HCT116 (cell line): ENCODE measurements at regions not wholly inside any gene's neighbourhood (a gene's known extent, or its start where the extent isn't known, plus 50 kb on each side); places are given as distances from the start of the nearest gene placed in this dataset.

Source experiments
- ATAC-seq: fragments of 200-7000 bp; cut with Tn5 transposase; 2 replicates; pipeline ENCODE4 v1.9.1; 2020; ENCODE audit warnings: mild to moderate bottlenecking, moderate library complexity
- BruUV-seq: library from RNA; stranded (reverse); fragments of 400-500 nt; replicated peaks from 2 replicates; lab custom pipeline; 2021; lab: Mats Ljungman, UMichigan
- CTCF ChIA-PET: fragments of 300-600 bp; sonication (Branson Sonifier 250); formaldehyde crosslinking; loops from one replicate; lab custom pipeline; 2021; ENCODE audit warnings: antibody characterized with exemption; lab: Charles Lee
- POLR2A ChIA-PET: fragments of 300-600, 350-600 bp; sonication (Branson Sonifier 250); formaldehyde crosslinking; loops from one replicate; lab custom pipeline; 2021; ENCODE audit warnings: antibody characterized with exemption; lab: Charles Lee
- RAD21 ChIA-PET, 2 experiments: fragments of 300-600 bp; sonication (Branson Sonifier 250); formaldehyde crosslinking; loops; one replicate each; lab custom pipeline; 2023; ENCODE audit warnings: low total read pairs in 2 of 2; ENCODE audit not compliant: uncharacterized antibody in 2 of 2, unreplicated experiment in 2 of 2, low non-redundant PET in 1 of 2; lab: Charles Lee
- DNase-seq: peaks from one replicate; pipeline ENCODE4 v3.0.0-alpha.2; 2010; ENCODE audit warnings: low read depth, low spot score
- H2AFZ ChIP-seq: fragments of 200-600 bp; shearing (Covaris generic), sonication (generic); 2 replicates; pipeline ENCODE4 v1.6.1; 2017; ENCODE audit warnings: low read depth, mixed run types, mixed read lengths, antibody characterized with exemption, low read length; ENCODE audit not compliant: poor library complexity, severe bottlenecking
- H3K27ac ChIP-seq: 2 replicates; pipeline ENCODE4 v1.5.1; 2012; ENCODE audit warnings: low read depth, low read length
- H3K27me3 ChIP-seq: fragments of 200-600 bp; sonication (generic); 2 replicates; pipeline ENCODE4 v1.6.1; 2016; ENCODE audit warnings: mixed run types, low read length, mixed read lengths; ENCODE audit not compliant: insufficient read depth
- H3K36me3 ChIP-seq, 2 experiments: fragments of 200-500 bp in 1 of 2; fragments of 200-600 bp in 1 of 2; sonication (Bioruptor generic) in 1 of 2; sonication (generic) in 1 of 2; 2 replicates each; pipeline versions ENCODE4 v1.5.1 to v1.6.1; 2014 to 2016; ENCODE audit warnings: low read length in 2 of 2, inconsistent platforms in 1 of 2, mixed read lengths in 1 of 2, mixed run types in 1 of 2; ENCODE audit not compliant: insufficient read depth in 2 of 2, control insufficient read depth in 1 of 2
- H3K4me1 ChIP-seq, 2 experiments: fragments of 200-600 bp in 1 of 2; sonication (generic) in 1 of 2; 2 replicates each; pipeline versions ENCODE4 v1.5.1 to v1.6.1; 2012 to 2017; ENCODE audit warnings: low read length in 2 of 2, inconsistent platforms in 1 of 2, mild to moderate bottlenecking in 1 of 2, mixed read lengths in 1 of 2, mixed run types in 1 of 2, moderate library complexity in 1 of 2; ENCODE audit not compliant: insufficient read depth in 2 of 2, control insufficient read depth in 1 of 2
- H3K4me2 ChIP-seq: fragments of 200-600 bp; sonication (generic); 2 replicates; pipeline ENCODE4 v1.6.1; 2017; ENCODE audit warnings: mixed run types, low read length, mixed read lengths
- H3K4me3 ChIP-seq, 2 experiments: fragments of 200-600 bp in 1 of 2; sonication (generic) in 1 of 2; replicated peaks in 1 of 2; 2 replicates each; pipeline ENCODE4 v1.5.1; 2011 to 2016; ENCODE audit warnings: low read length in 2 of 2, control low read depth in 1 of 2, low read depth in 1 of 2, mild to moderate bottlenecking in 1 of 2, mixed read lengths in 1 of 2, mixed run types in 1 of 2
- H3K79me2 ChIP-seq: fragments of 200-600 bp; sonication (generic); 2 replicates; pipeline ENCODE4 v1.6.1; 2017; ENCODE audit warnings: mild to moderate bottlenecking, mixed run types, low read length, moderate library complexity, mixed read lengths; ENCODE audit not compliant: insufficient read depth
- H3K9ac ChIP-seq: fragments of 200-600 bp; sonication (generic); 2 replicates; pipeline ENCODE4 v1.6.1; 2016; ENCODE audit warnings: low read length, mixed read lengths
- H3K9me2 ChIP-seq: fragments of 200-600 bp; sonication (generic), shearing (Covaris generic); 2 replicates; pipeline ENCODE4 v1.6.1; 2017; ENCODE audit warnings: mixed run types, mild to moderate bottlenecking, moderate library complexity; ENCODE audit not compliant: insufficient read depth
- H3K9me3 ChIP-seq, 2 experiments: fragments of 200-500 bp in 1 of 2; fragments of 200-600 bp in 1 of 2; sonication (Bioruptor generic) in 1 of 2; sonication (generic) in 1 of 2; 2 replicates each; pipeline ENCODE4 v1.6.1; 2014 to 2017; ENCODE audit warnings: low read length in 2 of 2, mixed read lengths in 2 of 2, inconsistent platforms in 1 of 2, low read depth in 1 of 2, mild to moderate bottlenecking in 1 of 2, mixed run types in 1 of 2, moderate library complexity in 1 of 2; ENCODE audit not compliant: control insufficient read depth in 1 of 2, insufficient read depth in 1 of 2
- H4K20me1 ChIP-seq: fragments of 200-600 bp; sonication (generic), shearing (Covaris generic); 2 replicates; pipeline ENCODE4 v1.6.1; 2017; ENCODE audit warnings: mixed run types, mild to moderate bottlenecking, moderate library complexity; ENCODE audit not compliant: insufficient read depth
- EGR1 ChIP-seq: IDR thresholded peaks from 2 replicates; pipeline ENCODE4 v1.6.1; 2012; ENCODE audit warnings: low read depth
- ELF1 ChIP-seq: IDR thresholded peaks from 2 replicates; pipeline ENCODE4 v1.6.1; 2012; ENCODE audit warnings: low read depth, borderline replicate concordance
- EZH2 ChIP-seq: fragments of 200-600 bp; sonication (generic); IDR thresholded peaks from 2 replicates; pipeline ENCODE4 v1.6.1; 2017; ENCODE audit warnings: antibody characterized with exemption, mixed run types
- EZH2phosphoT487 ChIP-seq: fragments of 200-600 bp; IDR thresholded peaks from 2 replicates; pipeline ENCODE4 v1.6.1; 2018; ENCODE audit warnings: antibody characterized with exemption, borderline replicate concordance
- FOSL1 ChIP-seq: IDR thresholded peaks from 2 replicates; pipeline ENCODE4 v1.6.1; 2012; ENCODE audit warnings: low read depth
- POLR2A ChIP-seq: IDR thresholded peaks from 2 replicates; pipeline ENCODE4 v1.7.0; 2011; ENCODE audit warnings: borderline replicate concordance; ENCODE audit not compliant: insufficient read depth, insufficient read length; ENCODE audit errors: extremely low read depth
- SIN3A ChIP-seq: IDR thresholded peaks from 2 replicates; pipeline ENCODE4 v1.6.1; 2012; ENCODE audit warnings: low read depth
- SP1 ChIP-seq: IDR thresholded peaks from 2 replicates; pipeline ENCODE4 v1.6.1; 2012; ENCODE audit warnings: low read depth
- SRF ChIP-seq: IDR thresholded peaks from 2 replicates; pipeline ENCODE4 v1.6.1; 2012; ENCODE audit warnings: low read depth
- YY1 ChIP-seq: IDR thresholded peaks from 2 replicates; pipeline ENCODE4 v1.6.1; 2011; ENCODE audit warnings: low read length, low read depth, moderate library complexity, mild to moderate bottlenecking; ENCODE audit not compliant: insufficient replicate concordance; ENCODE audit errors: extremely low read depth
- intact Hi-C: fragments of 100-400 bp; cut with micrococcal nuclease; formaldehyde crosslinking; loops from 2 replicates; pipeline ENCODE4 v1.10.0; 2022
- TF ChIP-seq, protein P1 (sequence below): IDR thresholded peaks from 2 replicates; pipeline ENCODE4 v1.6.1; 2011; ENCODE audit warnings: mild to moderate bottlenecking, low read length, moderate library complexity; ENCODE audit not compliant: insufficient replicate concordance; ENCODE audit errors: extremely low read depth

- Histone ChIP-seq H3K9me2 (no peaks in the 10 kb centered on the region), H3K4me2 (no peak overlapping the region), H3K9ac (no peak overlapping the region), H3K4me3 (no peak overlapping the region), H3K9me3 (no peaks in the 10 kb centered on the region), H3K36me3 (no peaks in the 10 kb centered on the region), H3K4me1 (no peaks in the 10 kb centered on the region), H2AFZ (no peak overlapping the region), H3K27me3 (no peaks in the 10 kb centered on the region), H3K79me2 (no peaks in the 10 kb centered on the region)
- ATAC-seq (no peak), DNase-seq (no peak)
- RAD21 ChIA-PET, result no interaction called here
- CTCF ChIA-PET, result no interaction called here
- POLR2A ChIA-PET, result no interaction called here
- no peak for TF ChIP-seq SP1
- no peak for TF ChIP-seq FOSL1
- TF ChIP-seq POLR2A, result no peak
- no peak for TF ChIP-seq EGR1
- no peak for TF ChIP-seq ELF1
- TF ChIP-seq SIN3A, result no peak
- TF ChIP-seq, protein P1, sequence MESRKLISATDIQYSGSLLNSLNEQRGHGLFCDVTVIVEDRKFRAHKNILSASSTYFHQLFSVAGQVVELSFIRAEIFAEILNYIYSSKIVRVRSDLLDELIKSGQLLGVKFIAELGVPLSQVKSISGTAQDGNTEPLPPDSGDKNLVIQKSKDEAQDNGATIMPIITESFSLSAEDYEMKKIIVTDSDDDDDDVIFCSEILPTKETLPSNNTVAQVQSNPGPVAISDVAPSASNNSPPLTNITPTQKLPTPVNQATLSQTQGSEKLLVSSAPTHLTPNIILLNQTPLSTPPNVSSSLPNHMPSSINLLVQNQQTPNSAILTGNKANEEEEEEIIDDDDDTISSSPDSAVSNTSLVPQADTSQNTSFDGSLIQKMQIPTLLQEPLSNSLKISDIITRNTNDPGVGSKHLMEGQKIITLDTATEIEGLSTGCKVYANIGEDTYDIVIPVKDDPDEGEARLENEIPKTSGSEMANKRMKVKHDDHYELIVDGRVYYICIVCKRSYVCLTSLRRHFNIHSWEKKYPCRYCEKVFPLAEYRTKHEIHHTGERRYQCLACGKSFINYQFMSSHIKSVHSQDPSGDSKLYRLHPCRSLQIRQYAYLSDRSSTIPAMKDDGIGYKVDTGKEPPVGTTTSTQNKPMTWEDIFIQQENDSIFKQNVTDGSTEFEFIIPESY, result no peak
- no peak for TF ChIP-seq YY1
- no peak for TF ChIP-seq EZH2
- no peak for TF ChIP-seq EZH2phosphoT487
- no peak for TF ChIP-seq SRF
- TF ChIP-seq, all 23 proteins: peak for 0
- intact Hi-C loops, result no loop called here
- H3K27ac ChIP-seq, result no peak overlapping the region
- H4K20me1 ChIP-seq, result no peaks in the 10 kb centered on the region
- no TSS peak for BruUV-seq
Measured at GRCh38 chr6:145525038-145525437, 210.3 kb downstream of the EPM2A start.
